ENCODE measurements at regions not wholly inside any gene's neighbourhood (a gene's known extent, or its start where the extent isn't known, plus 50 kb on each side); places are given as distances from the start of the nearest gene placed in this dataset.

GRCh38 chr7:106501605-106502580 lies 159.1 kb downstream of the CCDC71L start:
- TF ChIP-seq POLR2A (IDR thresholded peaks at IDR 0.05) (no peak), CTCF (IDR thresholded peaks at IDR 0.05) (no peak)
